Mucosa of descending colon (tissue), 3 donors: ENCODE measurements at regions not wholly inside any gene's neighbourhood (a gene's known extent, or its start where the extent isn't known, plus 50 kb on each side); places are given as distances from the start of the nearest gene placed in this dataset.

Source experiments
- ATAC-seq: fragments of 200-7000 bp; cut with Tn5 transposase; one replicate; pipeline ENCODE4 v1.9.1; 2020; ENCODE audit warnings: mild to moderate bottlenecking, moderate library complexity
- DNase-seq, 3 donors: peaks; one replicate each; pipeline ENCODE4 v3.0.0-alpha.2; 2020
- H3K36me3 ChIP-seq: fragments of 200-600 bp; one replicate; pipeline ENCODE4 v1.8.0; 2021; ENCODE audit warnings: low read depth, mild to moderate bottlenecking
- H3K4me1 ChIP-seq: fragments of 200-600 bp; one replicate; pipeline ENCODE4 v1.8.0; 2021; ENCODE audit warnings: low read depth, mild to moderate bottlenecking
- H3K4me3 ChIP-seq: fragments of 200-600 bp; one replicate; pipeline ENCODE4 v1.8.0; 2021; ENCODE audit warnings: mild to moderate bottlenecking
- H3K9me3 ChIP-seq: fragments of 200-600 bp; one replicate; pipeline ENCODE4 v1.8.0; 2021; ENCODE audit warnings: mild to moderate bottlenecking
- CTCF ChIP-seq: fragments of 200-600 bp; IDR thresholded peaks from one replicate; pipeline ENCODE4 v1.8.0; 2022; ENCODE audit warnings: antibody characterized with exemption, mild to moderate bottlenecking
- intact Hi-C, 2 donors: fragments of 100-400 bp; cut with DNase I in 1 of 2; cut with micrococcal nuclease in 1 of 2; formaldehyde crosslinking; loops; one replicate each; pipeline versions ENCODE4 v1.11.0 to v1.11.1; 2022; cut with DNase I, micrococcal nuclease
- donor health status: DM: no; HTN: no; CAD: no; lungs with moderate emphysema.
- donor health status: DM: no; HTN: no; CAD: no.
- donor health status: DM: no; HTN: yes; CAD: no.

- DNase-seq (no peak), ATAC-seq (no peak)
- H3K4me3 ChIP-seq, result no peak overlapping the region
- H3K9me3 ChIP-seq, result no peaks in the 10 kb centered on the region
- no peaks in the 10 kb centered on the region for H3K4me1 ChIP-seq
- intact Hi-C loops, result no loop called here
- no peak for TF ChIP-seq CTCF
- no peaks in the 10 kb centered on the region for H3K36me3 ChIP-seq
These were observed 135.6 kb upstream of the CACNA1E start for GRCh38 chr1:181347495-181348390.

- H3K4me1 ChIP-seq, result no peaks in the 10 kb centered on the region
- DNase-seq, result no peak
- no peaks in the 10 kb centered on the region for H3K9me3 ChIP-seq
- H3K36me3 ChIP-seq, result no peaks in the 10 kb centered on the region
- no peak for TF ChIP-seq CTCF
- intact Hi-C loops, result no loop called here
- ATAC-seq, result no peak
- H3K4me3 ChIP-seq, result no peak overlapping the region
These were observed 133.8 kb upstream of the CACNA1E start for GRCh38 chr1:181349512-181349911.

GRCh38 chr1:181350131-181350530 is 133.2 kb upstream of the CACNA1E start:
- Histone ChIP-seq H3K4me3 (no peak overlapping the region), H3K4me1 (no peaks in the 10 kb centered on the region), H3K9me3 (no peaks in the 10 kb centered on the region), H3K36me3 (no peaks in the 10 kb centered on the region)
- DNase-seq, result no peak
- no peak for ATAC-seq
- intact Hi-C loops, result no loop called here
- no peak for TF ChIP-seq CTCF

GRCh38 chr1:181351740-181352139 is 131.6 kb upstream of the CACNA1E start:
- no peaks in the 10 kb centered on the region for H3K36me3 ChIP-seq
- DNase-seq (no peak), ATAC-seq (no peak)
- no peaks in the 10 kb centered on the region for H3K9me3 ChIP-seq
- TF ChIP-seq CTCF, result no peak
- H3K4me1 ChIP-seq, result no peaks in the 10 kb centered on the region
- intact Hi-C loops, result no loop called here
- H3K4me3 ChIP-seq, result no peak overlapping the region

- no peak for ATAC-seq
- intact Hi-C loops, result no loop called here
- no peaks in the 10 kb centered on the region for H3K36me3 ChIP-seq
- H3K4me1 ChIP-seq, result no peaks in the 10 kb centered on the region
- H3K4me3 ChIP-seq, result no peak overlapping the region
- no peaks in the 10 kb centered on the region for H3K9me3 ChIP-seq
- DNase-seq, result no peak
- TF ChIP-seq CTCF, result no peak
These were observed 130.6 kb upstream of the CACNA1E start for GRCh38 chr1:181352695-181353094.
